ENCODE measurements at regions not wholly inside any gene's neighbourhood (a gene's known extent, or its start where the extent isn't known, plus 50 kb on each side); places are given as distances from the start of the nearest gene placed in this dataset.

GRCh38 chr10:111835574-111835973 lies 348.0 kb downstream of the GPAM start:
- no peak for DNase-seq
- Histone ChIP-seq H3K56ac (ENCODE audit: insufficient read length, low read depth, low read length) (no peak overlapping the region), H3K27me3 (ENCODE audit: insufficient read depth, low read length) (no peaks in the 10 kb centered on the region), H4K8ac (replicated peaks; ENCODE audit: insufficient read length, low read depth, low read length) (no peak overlapping the region), H4K5ac (ENCODE audit: insufficient read length, low read depth, low read length) (no peak overlapping the region), H3K23me2 (ENCODE audit: insufficient read length, low read depth, low read length, poor library complexity, severe bottlenecking) (no peaks in the 10 kb centered on the region), H3K4me1 (ENCODE audit: insufficient read depth, low read length) (peaks cover 10% of the 10 kb centered on the region; the same call in 1 of the 2 replicates), H3K79me2 (ENCODE audit: insufficient read depth, low read length) (no peaks in the 10 kb centered on the region), H3K4me2 (ENCODE audit: insufficient read depth, insufficient read length, low read length) (no peak overlapping the region), H3K9ac (ENCODE audit: extremely low read depth, insufficient read length, low read length) (no peak overlapping the region), H3T11ph (ENCODE audit: low read length) (no peak overlapping the region), H2BK12ac (ENCODE audit: insufficient read length, low read depth, low read length) (no peak overlapping the region), H2BK5ac (ENCODE audit: insufficient read length, low read length) (no peak overlapping the region), H4K20me1 (ENCODE audit: control insufficient read depth, insufficient read depth, insufficient read length) (no peaks in the 10 kb centered on the region), H3K79me1 (ENCODE audit: insufficient read depth, low read depth, low read length, poor library complexity, severe bottlenecking) (no peaks in the 10 kb centered on the region), H4K91ac (ENCODE audit: insufficient read length, low read depth, low read length) (no peak overlapping the region), H3K14ac (ENCODE audit: insufficient read depth, low read length) (no peak overlapping the region), H2BK15ac (ENCODE audit: low read depth, low read length) (no peak overlapping the region), H3K9me3 (ENCODE audit: control insufficient read depth, low read depth, low read length) (no peaks in the 10 kb centered on the region), H2BK120ac (ENCODE audit: low read depth, low read length, poor library complexity, severe bottlenecking) (no peak overlapping the region), H2BK20ac (ENCODE audit: low read depth, low read length, poor library complexity, severe bottlenecking) (no peak overlapping the region), H2AK5ac (ENCODE audit: insufficient read length, low read length) (no peak overlapping the region), H3K4ac (ENCODE audit: low read depth, low read length) (no peak overlapping the region), H3K27ac (ENCODE audit: insufficient read length, low read depth, low read length) (no peak overlapping the region), H3K23ac (ENCODE audit: insufficient read length, low read depth, low read length) (no peak overlapping the region), H3K18ac (ENCODE audit: insufficient read length, low read depth, low read length) (no peak overlapping the region), H2AFZ (ENCODE audit: low read length) (no peak overlapping the region)
- Mint-ChIP-seq H3K27ac (no peak overlapping the region), H3K4me1 (peaks cover 35 to 43% of the 10 kb centered on the region in 2 experiments), H3K36me3 (ENCODE audit: insufficient read depth in 1 of 3, low read depth in 3 of 3) (peaks cover 0 to 2% (median 0%) of the 10 kb centered on the region in 3 experiments; a peak in 3 of 7 replicates), H3K27me3 (ENCODE audit: low read depth) (no peaks in the 10 kb centered on the region), H3K9me3 (no peaks in the 10 kb centered on the region; a peak in 1 of 5 replicates), H3K4me3 (no peak overlapping the region)
- no peak for TF ChIP-seq CTCF (conservative IDR thresholded peaks at IDR 0.05)
- WGBS (ENCODE audit: extremely low coverage, insufficient read length, low lambda C conversion rate): no CpG with 5 or more reads among the region's 8 CpGs
